ENCODE measurements at regions not wholly inside any gene's neighbourhood (a gene's known extent, or its start where the extent isn't known, plus 50 kb on each side); places are given as distances from the start of the nearest gene placed in this dataset.
A peak's percentile ranks its signal among the peaks of the same experiment; 100 is the strongest.

- DNase-seq (no peak), ATAC-seq (no peak)
Observed at GRCh38 chr15:87631093-87631492, 625.4 kb downstream of the NTRK3 start.

GRCh38 chr15:87628311-87628710, 628.2 kb downstream of the NTRK3 start:
- ATAC-seq, result no peak
- no peak for DNase-seq

GRCh38 chr15:87626860-87627259, 629.7 kb downstream of the NTRK3 start:
- DNase-seq (no peak), ATAC-seq (no peak)

GRCh38 chr15:87623832-87624231, 632.7 kb downstream of the NTRK3 start:
- DNase-seq (no peak), ATAC-seq (no peak)

GRCh38 chr15:87620393-87620792, 636.1 kb downstream of the NTRK3 start:
- DNase-seq (no peak), ATAC-seq (no peak)

GRCh38 chr15:87619161-87619960, 637.2 kb downstream of the NTRK3 start:
- no peak for ATAC-seq

GRCh38 chr15:87618203-87618725, 638.3 kb downstream of the NTRK3 start:
- DNase-seq (no peak), ATAC-seq (no peak)

More at GRCh38 chr15:87619161-87619960, 637.2 kb downstream of the NTRK3 start:
- no peak for DNase-seq

- DNase-seq (no peak), ATAC-seq (no peak)
Observed at GRCh38 chr15:87614704-87615103, 641.8 kb downstream of the NTRK3 start.

GRCh38 chr15:87610366-87610765, 646.2 kb downstream of the NTRK3 start:
- DNase-seq (no peak), ATAC-seq (no peak)

GRCh38 chr15:87609894-87610293, 646.6 kb downstream of the NTRK3 start:
- DNase-seq (no peak), ATAC-seq (no peak)

GRCh38 chr15:87609474-87609873, 647.1 kb downstream of the NTRK3 start:
- no peak for ATAC-seq
- DNase-seq, result no peak

GRCh38 chr15:87608238-87609028, 648.1 kb downstream of the NTRK3 start:
- ATAC-seq (no peak), DNase-seq (no peak)

- ATAC-seq, result no peak
Observed at GRCh38 chr15:87606971-87607370, 649.6 kb downstream of the NTRK3 start.

GRCh38 chr15:87604857-87605446, 651.6 kb downstream of the NTRK3 start:
- ATAC-seq (no peak), DNase-seq (peak; percentile 7)

More at GRCh38 chr15:87606971-87607370, 649.6 kb downstream of the NTRK3 start:
- DNase-seq, result no peak

- DNase-seq (no peak), ATAC-seq (no peak)
Observed at GRCh38 chr15:87602371-87602770, 654.2 kb downstream of the NTRK3 start.

- ATAC-seq, result no peak
- no peak for DNase-seq
Observed at GRCh38 chr15:87599616-87600015, 656.9 kb downstream of the NTRK3 start.

GRCh38 chr15:87597346-87598052, 659.0 kb downstream of the NTRK3 start:
- no peak for DNase-seq
- ATAC-seq, result peak; percentile 77

- DNase-seq (no peak), ATAC-seq (no peak)
Observed at GRCh38 chr15:87591582-87591981, 665.0 kb downstream of the NTRK3 start.

- ATAC-seq (no peak), DNase-seq (no peak)
Observed at GRCh38 chr15:87591042-87591441, 665.5 kb downstream of the NTRK3 start.

GRCh38 chr15:87589134-87589533, 667.4 kb downstream of the NTRK3 start:
- no peak for ATAC-seq
- DNase-seq, result no peak

- ATAC-seq (no peak), DNase-seq (no peak)
Observed at GRCh38 chr15:87582169-87582568, 674.4 kb downstream of the NTRK3 start.

- DNase-seq, result no peak
- no peak for ATAC-seq
Observed at GRCh38 chr15:87579537-87579936, 677.0 kb downstream of the NTRK3 start.

All from stimulated activated naive CD8-positive, alpha-beta T cell treated with anti-CD3 and anti-CD28 coated beads, Interleukin-15, Interleukin-2, amounts not matched to agents 100 U/mL and 50 U/mL, for 24 hours (primary cell).